SK-N-SH treated with all-trans-retinoic acid at 6 μM for 48 hours (cell line): ENCODE measurements at regions not wholly inside any gene's neighbourhood (a gene's known extent, or its start where the extent isn't known, plus 50 kb on each side); places are given as distances from the start of the nearest gene placed in this dataset.

Experiments
- ARNTL ChIP-seq: fragments of 450-650 bp; formaldehyde crosslinking; IDR thresholded peaks from 2 replicates; pipeline ENCODE4 v1.5.0; 2020; ENCODE audit warnings: low read depth, mild to moderate bottlenecking, moderate library complexity, borderline replicate concordance
- CSDC2 ChIP-seq: fragments of 250-450 bp; sonication (Bioruptor Pico); IDR thresholded peaks from 2 replicates; pipeline ENCODE4 v1.5.0; 2020; ENCODE audit warnings: mild to moderate bottlenecking, moderate library complexity
- PPARA ChIP-seq: fragments of 250-450 bp; sonication (Bioruptor Pico); IDR thresholded peaks from 2 replicates; pipeline ENCODE4 v1.5.0; 2020; ENCODE audit warnings: mild to moderate bottlenecking, borderline replicate concordance
- RARB ChIP-seq: fragments of 250-450 bp; sonication (Bioruptor Pico); IDR thresholded peaks from 2 replicates; pipeline ENCODE4 v1.8.0; 2021; ENCODE audit warnings: mild to moderate bottlenecking, moderate library complexity
- TCF4 ChIP-seq: fragments of 250-450 bp; sonication (Bioruptor Pico); IDR thresholded peaks from 2 replicates; pipeline ENCODE4 v1.8.0; 2021; ENCODE audit warnings: mild to moderate bottlenecking, moderate library complexity, borderline replicate concordance
- ZC3H10 ChIP-seq: fragments of 250-450 bp; sonication (Bioruptor Pico); IDR thresholded peaks from 2 replicates; pipeline ENCODE4 v1.5.1; 2021; ENCODE audit warnings: mild to moderate bottlenecking, moderate library complexity
- ZFP30 ChIP-seq: fragments of 450-650 bp; formaldehyde crosslinking; IDR thresholded peaks from 2 replicates; pipeline ENCODE4 v1.5.0; 2022; ENCODE audit warnings: mild to moderate bottlenecking, moderate library complexity
- ZNF565 ChIP-seq: fragments of 450-650 bp; formaldehyde crosslinking; conservative IDR thresholded peaks from 2 replicates; pipeline ENCODE4 v1.5.0; 2020; ENCODE audit warnings: low read depth, mild to moderate bottlenecking, moderate library complexity
- ZNF70 ChIP-seq: fragments of 450-650 bp; formaldehyde crosslinking; IDR thresholded peaks from 2 replicates; pipeline ENCODE4 v1.5.0; 2020; ENCODE audit warnings: mild to moderate bottlenecking, moderate library complexity
- ZNF8 ChIP-seq: fragments of 450-650 bp; formaldehyde crosslinking; IDR thresholded peaks from 2 replicates; pipeline ENCODE4 v1.5.0; 2020; ENCODE audit warnings: mild to moderate bottlenecking, moderate library complexity
- TF ChIP-seq, protein P1 (sequence below): fragments of 250-450 bp; sonication (Bioruptor Pico); IDR thresholded peaks from 2 replicates; pipeline ENCODE4 v1.8.0; 2020; ENCODE audit warnings: mild to moderate bottlenecking, moderate library complexity, borderline replicate concordance

DNA sequence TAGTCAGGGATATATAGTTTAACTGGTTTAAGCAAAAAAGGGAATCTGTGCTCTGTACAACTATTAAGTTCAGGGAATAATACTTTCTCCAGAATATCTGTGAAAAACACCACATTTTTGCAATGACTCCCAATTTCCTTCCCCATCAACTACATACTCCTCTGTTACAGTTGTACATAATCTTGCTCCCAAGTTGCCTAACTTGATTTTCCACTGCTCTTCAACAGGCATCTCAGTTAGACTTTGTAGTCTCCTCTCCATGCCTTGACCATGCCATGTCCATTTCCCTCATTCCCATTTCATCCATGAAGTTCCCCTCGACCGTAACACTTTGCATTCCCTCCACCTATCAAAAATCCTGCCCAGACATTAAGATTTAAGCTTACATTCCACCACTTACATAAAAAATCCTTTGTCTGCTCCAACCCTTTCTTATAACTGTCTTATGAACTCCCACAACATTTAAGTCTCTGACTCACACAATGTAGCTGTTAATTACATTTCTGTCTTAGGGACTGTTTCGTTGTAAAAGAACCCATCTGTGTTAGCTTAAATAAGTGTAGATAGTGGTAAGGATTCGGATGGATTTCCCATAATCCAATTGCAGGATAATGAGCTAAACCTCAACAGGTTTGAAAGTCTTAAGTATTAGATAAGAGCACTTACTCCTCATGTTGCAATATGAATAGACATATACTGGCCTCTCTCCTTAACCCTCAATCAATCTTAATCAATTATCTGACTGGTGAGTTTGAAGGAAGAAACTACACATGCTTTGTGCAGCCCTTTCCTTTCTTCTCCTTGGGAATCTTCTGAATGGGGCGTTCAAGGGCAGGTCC lies 156.5 kb downstream of the PAWR start:
- TF ChIP-seq RARB = no peak
- no peak for TF ChIP-seq CSDC2 (CRISPR knock-in tag)
- no peak for TF ChIP-seq ZNF70 (CRISPR knock-in tag)
- no peak for TF ChIP-seq ZC3H10 (CRISPR knock-in tag)
- TF ChIP-seq ZNF8 (CRISPR knock-in tag) = no peak
- TF ChIP-seq, protein P1, sequence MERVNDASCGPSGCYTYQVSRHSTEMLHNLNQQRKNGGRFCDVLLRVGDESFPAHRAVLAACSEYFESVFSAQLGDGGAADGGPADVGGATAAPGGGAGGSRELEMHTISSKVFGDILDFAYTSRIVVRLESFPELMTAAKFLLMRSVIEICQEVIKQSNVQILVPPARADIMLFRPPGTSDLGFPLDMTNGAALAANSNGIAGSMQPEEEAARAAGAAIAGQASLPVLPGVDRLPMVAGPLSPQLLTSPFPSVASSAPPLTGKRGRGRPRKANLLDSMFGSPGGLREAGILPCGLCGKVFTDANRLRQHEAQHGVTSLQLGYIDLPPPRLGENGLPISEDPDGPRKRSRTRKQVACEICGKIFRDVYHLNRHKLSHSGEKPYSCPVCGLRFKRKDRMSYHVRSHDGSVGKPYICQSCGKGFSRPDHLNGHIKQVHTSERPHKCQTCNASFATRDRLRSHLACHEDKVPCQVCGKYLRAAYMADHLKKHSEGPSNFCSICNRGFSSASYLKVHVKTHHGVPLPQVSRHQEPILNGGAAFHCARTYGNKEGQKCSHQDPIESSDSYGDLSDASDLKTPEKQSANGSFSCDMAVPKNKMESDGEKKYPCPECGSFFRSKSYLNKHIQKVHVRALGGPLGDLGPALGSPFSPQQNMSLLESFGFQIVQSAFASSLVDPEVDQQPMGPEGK (CRISPR knock-in tag) = no peak
- TF ChIP-seq TCF4 (CRISPR knock-in tag) = no peak
- no peak for TF ChIP-seq PPARA (CRISPR knock-in tag)
- TF ChIP-seq ARNTL (CRISPR knock-in tag) = no peak
- no peak for TF ChIP-seq ZNF565
- no peak for TF ChIP-seq ZFP30 (CRISPR knock-in tag)
